C4-2B (cell line): ENCODE measurements at regions not wholly inside any gene's neighbourhood (a gene's known extent, or its start where the extent isn't known, plus 50 kb on each side); places are given as distances from the start of the nearest gene placed in this dataset.

Experiments used
- CTCF ChIP-seq: fragments of 450-650 bp; conservative IDR thresholded peaks from 2 replicates; pipeline ENCODE4 v1.5.1; 2017; ENCODE audit warnings: mild to moderate bottlenecking
- ZFX ChIP-seq: fragments of 450-650 bp; IDR thresholded peaks from 2 replicates; pipeline ENCODE4 v1.6.1; 2017

- TF ChIP-seq CTCF: no peak
- TF ChIP-seq ZFX: no peak
Observed at GRCh38 chr10:116792817-116793216, 50.5 kb upstream of the HSPA12A start.
